Endothelial cell of hepatic sinusoid (primary cell): ENCODE measurements at regions not wholly inside any gene's neighbourhood (a gene's known extent, or its start where the extent isn't known, plus 50 kb on each side); places are given as distances from the start of the nearest gene placed in this dataset.
"Not testable (repeated sequence)": the region's sequence is repeated elsewhere in the genome, so short reads cannot be mapped to it uniquely, and the experiment has no call there.

Experiments used
- in situ Hi-C: cut with HindIII; loops from 2 replicates; pipeline ENCODE4 v1.10.0; 2017; ENCODE audit warnings: low sequenced_read_pairs

DNA sequence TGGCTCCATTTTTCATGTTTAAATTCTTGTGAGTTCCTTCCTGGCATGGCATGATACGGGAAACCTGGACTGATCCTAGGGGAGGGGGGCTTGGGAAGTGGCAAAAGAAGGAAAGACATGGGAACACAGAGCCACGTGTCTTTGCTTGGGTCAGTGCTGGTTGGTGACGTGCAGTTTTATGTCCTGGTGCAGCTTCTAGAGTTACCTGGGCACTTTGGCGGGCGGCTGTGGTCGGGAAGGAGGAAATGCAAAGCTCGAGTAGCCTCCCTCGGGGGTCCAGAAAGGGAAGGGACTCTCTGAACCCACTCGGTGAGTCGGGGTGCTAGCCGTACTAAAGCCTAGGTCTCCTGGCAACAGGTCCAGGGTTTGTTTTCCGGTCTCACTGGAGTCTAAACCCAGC lies 94.6 kb downstream of the APOB start:
- in situ Hi-C loops = no loop called here

DNA sequence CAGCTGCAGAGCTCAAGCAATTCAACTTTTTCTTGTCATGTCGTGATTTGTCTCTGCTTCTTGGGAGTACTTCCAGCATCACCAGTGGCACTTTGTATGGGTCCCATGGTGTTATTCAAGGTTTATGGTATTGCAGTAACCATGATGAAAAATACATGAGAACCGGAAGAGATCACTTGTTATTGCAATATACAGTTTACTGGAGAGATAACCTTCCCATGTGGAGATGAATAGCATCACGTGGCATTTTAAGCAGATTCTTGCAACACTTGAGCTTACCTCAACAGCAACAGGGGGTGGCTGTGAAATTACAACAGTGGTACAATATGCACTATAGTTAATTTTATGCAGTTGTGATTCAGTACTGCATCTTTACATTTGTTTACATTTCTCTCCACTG lies 97.4 kb downstream of the APOB start:
- in situ Hi-C loops = no loop called here

DNA sequence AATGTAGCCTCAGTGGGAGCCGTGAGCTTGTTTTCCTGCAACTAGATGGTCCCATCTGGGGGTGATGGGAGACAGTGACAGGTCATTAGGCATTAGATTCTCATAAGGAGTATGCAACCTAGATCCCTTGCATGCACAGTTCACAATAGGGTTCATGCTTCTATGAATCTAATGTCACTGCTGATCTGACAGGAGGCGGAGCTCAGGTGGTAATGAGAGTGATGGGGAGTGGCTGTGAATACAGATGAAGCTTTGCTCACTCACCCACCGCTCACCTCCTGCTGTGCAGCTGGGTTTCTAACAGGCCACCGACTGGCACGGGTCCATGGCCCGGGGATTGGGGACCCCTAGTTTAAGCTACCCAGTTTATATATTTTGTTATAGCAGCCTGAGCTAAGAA lies 100.2 kb downstream of the APOB start:
- in situ Hi-C loops = not testable (repeated sequence)

DNA sequence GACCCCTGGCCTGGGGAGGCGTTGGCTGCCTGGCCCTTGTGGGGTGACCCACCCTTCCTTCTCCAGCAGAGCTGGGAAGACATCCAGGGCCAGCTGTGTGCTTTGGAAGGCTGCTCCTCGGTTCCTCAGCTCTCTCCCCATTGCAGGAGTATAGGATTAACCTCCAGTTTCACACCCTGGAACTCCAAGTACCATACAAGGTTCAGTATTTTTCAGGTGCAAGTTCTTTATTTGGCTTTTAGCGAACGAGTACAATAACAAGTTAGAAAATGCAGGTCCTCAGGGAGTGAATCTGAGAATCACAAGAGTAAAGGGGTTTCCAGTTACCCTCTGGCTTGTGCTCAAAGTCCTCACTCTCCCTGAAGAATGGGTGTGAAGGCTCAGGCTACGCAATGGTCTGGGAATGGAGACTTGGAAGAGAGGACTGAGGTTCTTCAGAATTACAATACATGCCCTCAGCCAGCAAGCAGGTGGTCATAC lies 101.2 kb downstream of the APOB start:
- in situ Hi-C loops = no loop called here

DNA sequence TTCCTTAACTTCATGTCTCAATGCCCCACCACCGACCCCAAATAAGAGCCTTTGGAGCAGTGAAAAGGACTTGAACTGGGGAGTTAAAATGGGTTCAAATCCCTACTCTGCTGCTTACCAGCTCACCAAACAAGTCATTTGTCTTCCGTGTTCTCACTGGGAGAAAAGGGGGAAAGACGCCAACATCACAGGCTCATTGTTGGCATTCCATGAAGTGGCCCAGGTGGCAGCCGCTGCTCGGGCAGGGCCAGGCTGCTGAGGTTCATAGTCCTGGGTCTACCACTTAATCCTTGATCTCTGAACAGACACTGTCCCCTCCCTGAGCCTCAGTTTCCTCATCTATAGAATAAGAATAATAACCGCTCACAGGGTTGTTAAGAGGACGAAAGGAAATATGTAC lies 103.0 kb downstream of the APOB start:
- in situ Hi-C loops = no loop called here

DNA sequence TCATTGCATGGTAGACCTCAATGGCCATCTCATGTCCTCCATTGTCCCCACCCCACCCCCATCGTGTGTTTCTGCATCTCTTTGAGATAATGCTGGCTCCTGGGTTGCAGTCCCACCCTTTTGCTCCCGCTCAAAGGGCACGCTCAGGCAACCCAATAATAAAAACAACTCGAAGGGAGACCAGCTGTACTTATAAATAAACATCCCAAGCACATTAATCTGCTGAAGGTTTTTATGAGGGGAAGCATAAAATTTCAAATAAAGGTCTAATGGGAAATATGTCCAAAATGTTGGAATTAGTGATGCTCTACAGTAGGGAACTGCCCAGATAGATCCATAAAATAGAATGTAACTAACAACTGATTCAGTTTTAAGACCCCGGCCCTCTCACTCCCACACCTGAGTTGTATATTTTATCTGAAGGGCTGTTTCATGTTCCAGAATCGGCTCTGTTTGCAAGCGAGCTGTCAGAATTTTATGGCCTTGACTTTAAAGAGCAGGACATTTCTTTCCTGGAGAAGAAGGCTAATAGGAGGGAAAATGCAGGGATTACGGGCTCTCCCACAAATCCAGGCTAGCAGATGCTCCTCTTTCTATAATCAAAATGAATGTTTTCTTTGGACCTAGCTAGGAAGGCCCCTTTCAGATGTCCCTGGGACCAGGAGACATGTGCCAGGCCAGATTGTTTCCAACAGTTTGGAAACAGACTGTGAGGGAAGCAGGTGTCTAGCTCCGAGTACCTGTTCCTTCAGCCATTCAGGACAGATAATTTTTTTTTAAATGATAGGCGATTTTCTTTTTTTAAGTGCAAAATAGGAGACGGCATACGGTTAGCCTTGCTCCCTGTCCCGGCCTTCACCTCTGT lies 103.7 kb downstream of the APOB start:
- in situ Hi-C loops = no loop called here

DNA sequence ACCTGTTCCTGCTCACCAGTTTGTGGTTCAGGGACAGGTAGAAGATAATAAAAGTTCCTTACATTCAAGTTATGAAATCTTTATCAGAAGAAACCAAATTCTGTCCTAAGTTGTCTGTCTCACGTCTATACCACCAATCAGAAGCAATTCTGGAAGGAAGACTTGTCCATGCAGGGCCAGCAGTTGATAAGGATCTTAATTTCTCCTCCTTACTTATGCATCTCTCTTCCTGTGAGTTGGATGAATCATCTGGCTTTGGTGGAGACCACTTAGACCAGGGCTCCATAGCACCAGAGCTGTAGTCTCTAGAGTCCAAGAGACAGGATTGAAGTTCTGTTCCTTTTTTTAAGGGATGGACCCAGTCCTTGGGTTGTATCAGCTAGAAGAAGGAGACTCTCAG lies 106.5 kb downstream of the APOB start:
- in situ Hi-C loops = no loop called here

DNA sequence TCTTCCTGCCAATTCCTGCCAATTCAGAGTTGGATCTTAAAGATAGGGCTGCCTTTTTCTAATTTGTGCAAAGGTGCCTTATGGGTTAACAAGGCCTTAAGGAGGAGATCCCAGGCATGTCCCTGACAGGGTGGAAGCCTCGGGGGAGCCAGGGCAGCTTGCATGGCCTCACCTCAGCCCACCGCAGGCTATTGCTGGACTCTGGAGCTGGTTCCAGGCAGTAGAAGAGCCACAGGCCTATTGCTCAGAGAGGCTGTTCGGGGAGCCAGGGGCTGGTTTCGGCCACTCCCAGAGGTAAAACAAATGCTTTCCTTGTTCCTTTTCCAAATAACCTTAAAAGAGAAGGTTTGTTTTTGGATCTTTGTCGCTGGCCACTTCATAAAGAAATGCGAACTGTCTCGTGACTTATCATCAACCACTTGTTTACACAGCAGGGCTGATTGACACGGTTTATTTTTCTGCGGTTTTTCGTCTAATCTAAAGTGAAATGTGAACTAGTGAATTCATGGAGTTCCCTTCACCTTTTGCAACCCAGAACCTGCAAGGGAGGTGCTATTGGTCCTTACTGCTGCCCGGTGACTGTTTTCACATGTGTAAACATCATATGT lies 108.6 kb downstream of the APOB start:
- in situ Hi-C loops = no loop called here

DNA sequence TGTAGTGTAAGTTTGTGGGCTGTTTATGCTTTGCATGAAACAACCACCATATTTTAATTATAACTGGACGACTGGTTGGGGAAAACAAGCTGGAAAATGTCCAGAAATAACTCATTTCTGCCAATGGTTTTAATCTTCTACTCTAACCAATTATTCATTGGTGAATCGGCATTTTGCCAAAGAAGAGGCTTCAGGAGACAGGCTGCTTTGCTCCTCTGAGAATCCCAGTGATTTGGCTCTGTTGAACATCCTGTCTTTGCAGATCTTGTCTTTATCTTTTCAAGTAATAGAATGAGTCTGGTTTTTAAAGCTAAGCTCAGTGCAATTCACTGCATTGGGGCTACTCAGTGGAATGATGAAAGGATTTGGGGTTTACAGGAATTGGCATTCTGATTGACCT lies 109.6 kb downstream of the APOB start:
- in situ Hi-C loops = no loop called here

DNA sequence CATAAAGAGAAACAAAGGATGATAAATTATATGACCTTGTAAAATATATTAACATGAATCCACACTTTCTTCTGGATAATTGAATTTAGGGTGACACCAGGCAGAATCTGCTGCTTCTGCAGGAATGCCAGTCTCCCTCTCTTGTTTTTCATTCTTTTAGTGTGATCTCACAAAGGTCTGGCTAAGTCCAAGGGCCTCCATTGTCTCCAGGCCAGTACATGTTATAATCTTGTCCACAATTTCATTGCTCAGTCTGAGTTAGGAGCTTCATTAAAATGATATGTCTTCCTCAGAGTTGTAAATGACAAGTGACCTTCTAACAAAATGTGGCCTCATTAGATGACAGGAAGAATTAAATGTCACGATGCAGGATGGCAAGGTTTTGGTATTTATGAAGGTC lies 110.2 kb downstream of the APOB start:
- in situ Hi-C loops = no loop called here

DNA sequence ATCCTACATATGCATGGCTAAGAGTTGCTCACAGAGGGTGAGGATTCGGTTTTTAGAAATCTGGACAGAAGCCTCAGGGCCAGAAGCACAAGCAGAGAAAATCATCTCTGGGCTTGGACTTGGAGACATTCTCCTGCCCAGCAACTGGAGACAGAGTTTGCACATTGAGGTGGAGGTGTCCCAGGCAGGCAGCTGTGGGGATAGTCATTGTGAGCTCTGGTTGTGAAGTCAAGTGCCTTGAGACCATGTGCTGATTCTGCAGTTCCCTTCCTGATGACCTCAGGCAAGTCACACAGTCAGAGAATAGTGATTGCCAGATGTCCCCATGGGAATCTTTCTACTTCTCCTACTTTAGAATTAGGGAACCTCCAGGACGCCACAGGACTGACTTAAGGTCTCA lies 108.4 kb upstream of the LDAH start:
- in situ Hi-C loops = no loop called here

DNA sequence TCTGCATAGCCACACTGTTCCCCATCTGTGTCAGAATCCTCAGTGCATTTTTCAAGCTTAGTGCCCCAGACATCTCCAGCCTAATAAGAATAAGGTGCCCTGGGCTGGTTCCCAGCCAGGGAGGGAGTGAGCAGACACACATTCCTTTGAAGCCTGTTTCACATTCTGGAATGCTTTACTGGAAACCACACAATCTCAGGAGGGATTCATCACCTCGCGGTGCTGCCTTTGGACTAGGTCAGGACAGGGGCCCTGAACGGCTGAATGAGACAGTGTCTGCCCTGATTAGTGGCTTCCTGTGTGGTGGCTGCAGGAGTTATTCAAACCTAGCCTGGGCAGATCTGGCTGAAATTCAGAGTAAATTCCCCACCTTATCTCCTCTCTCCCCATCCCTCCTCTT lies 108.0 kb upstream of the LDAH start:
- in situ Hi-C loops = no loop called here

DNA sequence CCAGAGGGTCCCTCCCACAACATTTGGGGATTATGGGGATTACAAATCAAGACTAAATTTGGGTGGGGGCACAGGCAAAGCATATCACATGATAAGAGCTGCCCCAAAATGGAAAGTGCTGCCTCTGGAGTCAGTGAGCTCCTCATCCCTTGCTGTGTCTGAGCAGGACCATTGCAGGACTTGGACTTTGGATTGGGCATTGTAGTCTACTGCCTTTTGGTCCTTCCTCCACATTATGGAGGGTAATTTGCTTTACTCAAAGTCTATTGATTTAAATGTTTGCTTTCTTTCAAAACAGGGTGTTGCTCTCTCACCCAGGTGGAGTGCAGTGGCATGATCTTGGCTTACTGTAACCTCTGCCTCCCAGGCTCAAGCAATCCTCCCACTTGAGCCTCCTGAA lies 106.8 kb upstream of the LDAH start:
- in situ Hi-C loops = loop anchor here (5.0 kb wide), 1 partner anchor 72 kb away; no protein-coding TSS in a partner anchor

DNA sequence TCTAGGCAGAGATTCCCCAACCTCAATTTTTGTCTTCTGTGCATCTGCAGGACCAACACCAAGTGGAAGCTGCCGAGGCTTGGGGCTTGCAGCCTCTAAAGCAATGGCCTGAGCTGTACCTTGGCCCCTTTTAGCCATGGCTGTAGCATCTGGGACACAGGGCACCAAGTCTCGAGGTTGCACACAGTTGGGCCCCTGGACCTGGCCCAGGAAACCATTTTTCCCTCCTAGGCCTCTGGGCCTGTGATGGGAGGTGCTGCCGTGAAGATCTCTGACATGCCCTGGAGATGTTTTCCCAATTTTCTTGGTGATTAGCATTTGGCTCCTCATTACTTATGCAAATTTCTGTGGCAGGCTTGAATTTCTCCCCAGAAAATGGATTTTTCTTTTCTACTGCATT lies 105.7 kb upstream of the LDAH start:
- in situ Hi-C loops = loop anchor here (5.0 kb wide), 1 partner anchor 71 kb away; no protein-coding TSS in a partner anchor

DNA sequence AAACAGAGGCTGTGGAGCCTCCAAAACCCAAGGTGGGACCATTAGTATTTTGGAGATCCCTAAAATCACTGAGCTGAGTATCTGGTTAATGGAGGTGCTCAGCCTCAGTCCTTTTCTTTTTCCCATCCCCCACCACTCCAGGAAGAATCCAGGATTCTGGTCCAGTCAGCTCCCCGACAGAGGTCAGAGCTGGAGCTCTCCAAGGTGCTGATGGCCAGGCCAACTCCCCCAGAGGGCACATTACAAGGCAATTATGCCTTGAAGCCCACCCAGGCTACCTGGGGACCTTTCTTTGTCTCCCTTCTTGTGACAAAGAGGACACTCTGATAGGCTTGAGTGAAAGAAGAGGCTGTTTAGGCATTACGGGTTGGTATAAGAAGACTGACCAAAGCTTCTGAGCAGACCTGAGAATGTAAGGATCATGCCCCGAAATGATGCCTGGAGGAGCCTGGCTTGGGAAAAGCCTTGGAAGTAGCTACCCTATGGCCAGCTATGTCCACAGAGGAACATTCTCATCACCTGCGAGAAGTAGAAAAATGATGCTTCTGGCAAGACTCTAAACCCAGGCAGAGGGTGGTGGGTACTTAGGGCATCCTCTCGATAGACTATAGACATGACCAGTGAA lies 102.5 kb upstream of the LDAH start:
- in situ Hi-C loops = loop anchor here (5.0 kb wide), 1 partner anchor 68 kb away; no protein-coding TSS in a partner anchor

DNA sequence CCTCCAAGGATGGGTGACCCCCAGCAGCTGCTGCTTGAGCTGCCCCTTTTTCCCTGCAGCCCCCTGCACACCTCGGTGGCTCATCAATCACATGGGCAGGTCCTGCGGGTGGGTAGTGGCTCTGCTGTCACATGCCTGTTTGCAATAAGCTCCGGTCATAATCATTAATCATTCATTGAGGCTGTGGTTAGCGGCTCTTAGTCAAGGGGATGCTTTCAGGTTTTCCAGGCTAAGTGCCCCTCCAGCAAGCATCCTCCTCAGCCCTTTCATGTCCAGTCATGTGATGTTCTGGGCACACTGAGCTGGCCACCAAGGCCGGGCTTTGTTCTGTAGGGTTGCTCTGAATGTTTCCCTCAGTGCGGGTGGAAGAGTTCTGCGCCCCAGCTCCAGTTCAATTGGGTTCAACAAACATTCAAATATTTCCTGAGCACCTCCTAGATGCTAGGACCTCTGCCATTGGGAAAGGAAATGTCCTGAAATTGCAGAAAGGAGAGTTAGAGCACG lies 96.4 kb upstream of the LDAH start:
- in situ Hi-C loops = no loop called here

DNA sequence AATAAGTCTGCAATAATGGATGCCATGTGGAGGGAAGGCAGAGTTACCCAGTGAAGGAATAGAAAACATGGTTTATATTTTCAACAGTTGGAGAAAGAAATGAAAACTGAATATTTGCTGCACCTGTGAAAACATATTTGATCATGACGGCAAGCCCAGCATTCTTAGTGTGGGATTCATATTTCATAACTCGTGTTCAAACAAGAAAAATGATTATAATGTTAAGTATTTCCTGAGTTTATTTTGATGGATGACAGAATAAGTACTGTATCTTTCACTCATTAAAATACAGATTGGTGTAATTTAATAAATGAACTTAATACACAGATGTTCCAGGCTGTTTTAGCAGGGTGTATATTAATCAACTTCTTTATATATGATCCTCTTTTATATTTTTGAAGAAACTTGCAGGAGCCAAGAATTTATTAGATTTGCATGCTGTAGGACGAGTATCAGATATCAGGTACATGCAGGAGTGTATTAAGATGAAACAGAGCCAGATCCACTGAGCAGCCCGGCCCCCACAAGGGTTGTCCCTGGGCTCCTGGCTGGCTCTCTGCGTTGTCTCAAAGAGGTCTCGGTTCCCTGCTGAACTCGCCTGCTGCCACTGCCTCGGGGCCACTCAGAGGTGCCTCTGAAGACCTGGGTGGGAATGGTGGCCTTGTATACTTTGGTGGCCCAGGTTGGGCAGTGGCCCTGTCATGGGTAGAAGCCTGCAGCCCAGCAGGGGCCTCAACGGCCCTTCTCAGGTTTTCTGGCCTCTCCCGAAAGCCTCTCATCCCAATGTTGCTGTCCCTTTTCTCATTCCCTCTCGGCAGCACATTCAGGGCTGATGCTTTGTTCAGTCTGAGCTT lies 95.0 kb upstream of the LDAH start:
- in situ Hi-C loops = no loop called here

DNA sequence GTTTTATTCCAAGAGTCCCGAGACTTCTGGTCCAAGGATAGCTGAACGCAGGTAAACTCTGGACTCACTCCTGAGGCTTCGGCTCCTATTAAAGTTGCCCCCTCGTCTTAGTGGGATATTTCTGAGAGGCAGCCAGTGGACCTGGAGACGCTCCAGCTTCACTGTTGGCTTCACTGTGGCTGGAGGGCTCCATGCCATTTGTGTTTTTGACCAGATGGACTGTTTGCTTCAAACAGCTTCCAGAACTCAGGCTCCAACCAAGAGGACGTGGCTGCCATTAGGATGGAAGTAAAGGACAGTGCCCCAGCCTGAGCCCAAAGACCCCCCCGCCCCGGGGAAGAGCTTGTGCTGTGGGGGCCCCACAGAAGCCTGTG lies 94.4 kb upstream of the LDAH start:
- in situ Hi-C loops = no loop called here

DNA sequence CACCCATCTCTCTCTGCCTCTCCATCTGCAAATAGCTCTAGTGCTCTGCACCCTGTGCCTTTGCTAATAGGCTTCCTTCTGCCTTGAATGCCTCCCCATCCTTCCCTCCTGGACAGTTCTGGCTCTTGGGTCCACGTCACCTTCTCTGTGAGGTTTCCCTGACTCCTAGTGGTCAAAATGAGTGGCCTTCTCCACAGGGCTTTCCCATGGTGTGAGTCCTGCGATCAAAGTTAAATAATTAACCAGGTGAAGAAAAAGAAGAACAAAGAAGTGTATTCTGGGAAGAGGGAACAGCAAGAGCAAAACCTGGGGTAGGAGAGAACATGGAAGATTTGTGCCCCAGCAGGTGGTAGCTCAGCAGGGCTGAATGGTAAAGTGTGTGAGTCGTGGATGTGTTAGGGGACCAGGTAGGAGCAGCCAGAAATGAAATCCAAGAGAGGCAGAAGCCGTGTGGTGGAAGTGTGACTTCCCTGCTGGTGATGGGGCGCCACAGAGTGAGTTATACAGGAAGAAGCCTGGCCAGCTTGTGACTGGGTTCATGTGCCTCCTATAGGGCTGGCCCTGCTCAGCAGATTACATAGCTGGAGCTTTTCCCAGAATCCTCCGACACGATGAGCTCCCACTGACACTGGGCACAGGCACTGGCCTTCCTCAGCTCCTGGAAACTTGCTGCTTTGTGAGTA lies 93.8 kb upstream of the LDAH start:
- in situ Hi-C loops = no loop called here

DNA sequence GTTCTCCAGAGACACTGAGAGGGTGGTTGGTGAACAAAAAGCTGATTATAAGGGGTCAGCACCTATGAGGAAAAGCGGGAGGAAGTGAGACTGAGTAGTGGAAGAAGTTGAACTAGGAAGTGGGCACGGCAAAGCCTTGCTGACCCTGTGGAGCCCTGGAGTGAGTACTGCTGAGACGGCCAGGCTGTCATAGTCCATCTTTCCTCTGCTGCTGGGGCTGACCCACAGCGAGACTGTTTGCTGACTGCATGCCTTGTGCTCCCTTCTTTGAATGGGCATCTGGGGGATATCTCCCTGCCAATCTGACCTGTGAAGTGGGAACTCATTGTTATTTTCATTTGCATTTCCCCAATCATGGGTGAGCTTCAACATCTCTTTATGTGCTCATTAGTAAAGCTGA lies 92.4 kb upstream of the LDAH start:
- in situ Hi-C loops = no loop called here
